ENCODE measurements at regions not wholly inside any gene's neighbourhood (a gene's known extent, or its start where the extent isn't known, plus 50 kb on each side); places are given as distances from the start of the nearest gene placed in this dataset.

GRCh38 chr13:44735806-44736205 is 159.7 kb upstream of the TSC22D1 start:
- Histone ChIP-seq H3K9me3 (no peaks in the 10 kb centered on the region), H3K4me1 (no peaks in the 10 kb centered on the region), H3K36me3 (no peaks in the 10 kb centered on the region), H3K27ac (no peak overlapping the region), H3K27me3 (replicated peaks in 1 of 7) (no peaks in the 10 kb centered on the region), H3K4me3 (no peak overlapping the region)
- no peak for TF ChIP-seq POLR2A (IDR thresholded peaks at IDR 0.05)
- 88 to 92% (median 89%) methylated on average over 4 of the region's 4 CpGs for WGBS, 5 donors
- intact Hi-C loops (cut with DNase I; ENCODE audit: low total_unique reads) = no loop called here
- no peak for DNase-seq

GRCh38 chr13:44734201-44734707 is 158.1 kb upstream of the TSC22D1 start:
- no peak overlapping the region for H3K4me3 ChIP-seq
- WGBS, 5 donors = 73 to 92% (median 79%) methylated on average over 1 of the region's 1 CpG
- no peak for TF ChIP-seq POLR2A (IDR thresholded peaks at IDR 0.05)
- TF ChIP-seq CTCF (IDR thresholded peaks at IDR 0.05 in 8 of 11, conservative IDR thresholded peaks at IDR 0.05 in 3 of 11) = no peak
- no peak for TF ChIP-seq POLR2AphosphoS5 (IDR thresholded peaks at IDR 0.05)
- H3K27me3 ChIP-seq (replicated peaks in 1 of 7) = no peaks in the 10 kb centered on the region
- intact Hi-C loops (cut with DNase I; ENCODE audit: low total_unique reads) = no loop called here
- H3K36me3 ChIP-seq = no peaks in the 10 kb centered on the region
- H3K9me3 ChIP-seq = no peaks in the 10 kb centered on the region
- no peak overlapping the region for H3K27ac ChIP-seq
- DNase-seq = no peak
- no peaks in the 10 kb centered on the region for H3K4me1 ChIP-seq

- no peak for DNase-seq
- Histone ChIP-seq H3K9me3 (no peaks in the 10 kb centered on the region), H3K4me3 (no peak overlapping the region), H3K36me3 (no peaks in the 10 kb centered on the region), H3K27me3 (replicated peaks in 1 of 7) (no peaks in the 10 kb centered on the region), H3K27ac (no peak overlapping the region), H3K4me1 (no peaks in the 10 kb centered on the region)
- 81 to 93% (median 90%) methylated on average over 13 of the region's 13 CpGs for WGBS, 5 donors
- intact Hi-C loops (cut with DNase I; ENCODE audit: low total_unique reads) = no loop called here
- TF ChIP-seq CTCF (IDR thresholded peaks at IDR 0.05 in 8 of 11, conservative IDR thresholded peaks at IDR 0.05 in 3 of 11) (no peak), POLR2AphosphoS5 (IDR thresholded peaks at IDR 0.05) (no peak), POLR2A (IDR thresholded peaks at IDR 0.05) (no peak)
These were observed 156.5 kb upstream of the TSC22D1 start for GRCh38 chr13:44732503-44733098.

- no peaks in the 10 kb centered on the region for H3K4me1 ChIP-seq
- no peak for DNase-seq
- H3K9me3 ChIP-seq = no peaks in the 10 kb centered on the region
- no peak overlapping the region for H3K27ac ChIP-seq
- H3K4me3 ChIP-seq = no peak overlapping the region
- intact Hi-C loops (cut with DNase I; ENCODE audit: low total_unique reads) = no loop called here
- no peaks in the 10 kb centered on the region for H3K36me3 ChIP-seq
- WGBS, 5 donors = 0 to 39% (median 22%) methylated on average over 1 of the region's 1 CpG
- H3K27me3 ChIP-seq (replicated peaks in 1 of 7) = no peaks in the 10 kb centered on the region
- TF ChIP-seq POLR2AphosphoS5 (IDR thresholded peaks at IDR 0.05) (no peak), CTCF (IDR thresholded peaks at IDR 0.05 in 8 of 11, conservative IDR thresholded peaks at IDR 0.05 in 3 of 11) (no peak), POLR2A (IDR thresholded peaks at IDR 0.05) (no peak)
These were observed 154.7 kb upstream of the TSC22D1 start for GRCh38 chr13:44730851-44731250.

Measured in spleen (tissue), 11 donors.